HepG2 (cell line): ENCODE measurements at regions not wholly inside any gene's neighbourhood (a gene's known extent, or its start where the extent isn't known, plus 50 kb on each side); places are given as distances from the start of the nearest gene placed in this dataset.

Experiments used
- ATAC-seq: fragments of 200-7000 bp; cut with Tn5 transposase; 3 replicates; pipeline ENCODE4 v1.9.1; 2020; ENCODE audit warnings: mild to moderate bottlenecking, moderate library complexity
- BruUV-seq: library from RNA; stranded (reverse); fragments of 400-500 nt; replicated peaks from 2 replicates; lab custom pipeline; 2021; lab: Mats Ljungman, UMichigan
- CTCF ChIA-PET: fragments of 300-600 bp; formaldehyde crosslinking; extraction: SDS; loops from one replicate; lab custom pipeline; 2021; ENCODE audit warnings: low total read pairs, inconsistent platforms, low intra/inter-chr PET ratio; lab: Yijun Ruan, JAX
- POLR2A ChIA-PET: fragments of 350-600 bp; sonication (Branson Sonifier 250); formaldehyde crosslinking; loops from one replicate; lab custom pipeline; 2020; ENCODE audit warnings: antibody characterized with exemption, inconsistent platforms; lab: Yijun Ruan, JAX
- DNase-seq: peaks from one replicate; pipeline ENCODE4 v3.0.0-alpha.2; 2015; ENCODE audit warnings: low spot score
- FAIRE-seq: peaks from 3 replicates; lab custom pipeline; 2011; peaks lifted over from hg19 to GRCh38; lab: Jason Lieb, UNC
- H2AFZ ChIP-seq: one replicate; pipeline ENCODE4 v1.6.1; 2011; ENCODE audit warnings: low read length, inconsistent platforms
- H3K27ac ChIP-seq: fragments of 300-600 bp; 3 replicates; pipeline ENCODE4 v1.8.0; 2011; ENCODE audit warnings: mixed run types, mild to moderate bottlenecking, mixed read lengths, low read length, inconsistent platforms; ENCODE audit not compliant: insufficient read depth; ENCODE audit errors: extremely low read length
- H3K27me3 ChIP-seq, 2 experiments: fragments of 200-600 bp in 1 of 2; 2 replicates in 1 of 2; 3 replicates in 1 of 2; pipeline versions ENCODE4 v1.6.0 to v1.8.0; 2011; ENCODE audit warnings: low read length in 2 of 2, mild to moderate bottlenecking in 2 of 2, moderate library complexity in 2 of 2, inconsistent platforms in 1 of 2; ENCODE audit not compliant: insufficient read depth in 2 of 2, control insufficient read depth in 1 of 2
- H3K36me3 ChIP-seq, 2 experiments: fragments of 200-600 bp in 1 of 2; replicated peaks in 1 of 2; 2 replicates in 1 of 2; 3 replicates in 1 of 2; pipeline versions ENCODE4 v1.5.1 to v1.8.0; 2011; ENCODE audit warnings: low read length in 2 of 2, inconsistent platforms in 1 of 2; ENCODE audit not compliant: insufficient read depth in 2 of 2, control insufficient read depth in 1 of 2
- H3K4me1 ChIP-seq: 2 replicates; pipeline ENCODE4 v1.5.1; 2012; ENCODE audit warnings: low read length, inconsistent platforms; ENCODE audit not compliant: insufficient read depth
- H3K4me2 ChIP-seq: 2 replicates; pipeline ENCODE4 v1.6.0; 2011; ENCODE audit warnings: low read depth, low read length, inconsistent platforms
- H3K4me3 ChIP-seq, 3 experiments: fragments of 200-600 bp in 1 of 3; sonication (generic), shearing (Covaris generic) in 1 of 3; replicated peaks in 1 of 3; 2 replicates each; pipeline ENCODE4 v1.5.1; 2011 to 2016; ENCODE audit warnings: low read length in 3 of 3, inconsistent platforms in 2 of 3, low read depth in 2 of 3, mild to moderate bottlenecking in 2 of 3, control low read depth in 1 of 3, mixed read lengths in 1 of 3; ENCODE audit not compliant: insufficient read depth in 1 of 3
- H3K79me2 ChIP-seq: one replicate; pipeline ENCODE4 v1.6.1; 2011; ENCODE audit warnings: low read length, inconsistent platforms; ENCODE audit not compliant: insufficient read depth
- H3K9ac ChIP-seq: 2 replicates; pipeline ENCODE4 v1.6.0; 2011; ENCODE audit warnings: mild to moderate bottlenecking, low read depth, low read length, inconsistent platforms; ENCODE audit not compliant: insufficient read depth
- H3K9me3 ChIP-seq: 2 replicates; pipeline ENCODE4 v1.5.1; 2012; ENCODE audit warnings: mild to moderate bottlenecking, low read length
- H4K20me1 ChIP-seq: 2 replicates; pipeline ENCODE4 v1.6.0; 2011; ENCODE audit warnings: inconsistent platforms, mild to moderate bottlenecking, low read length, moderate library complexity; ENCODE audit not compliant: insufficient read depth
- ARNT ChIP-seq: fragments of 450-650 bp; IDR thresholded peaks from 2 replicates; pipeline ENCODE4 v1.6.1; 2017
- ATF2 ChIP-seq: sonication (generic); formaldehyde crosslinking; IDR thresholded peaks from 2 replicates; pipeline ENCODE4 v1.4.0; 2020; ENCODE audit warnings: missing genetic modification reagents
- GRHL1 ChIP-seq: sonication (generic); formaldehyde crosslinking; conservative IDR thresholded peaks from 2 replicates; pipeline ENCODE4 v1.8.0; 2022; ENCODE audit warnings: missing genetic modification reagents
- KDM4B ChIP-seq: sonication (generic); formaldehyde crosslinking; IDR thresholded peaks from 2 replicates; pipeline ENCODE4 v1.4.0; 2020; ENCODE audit warnings: missing genetic modification reagents
- MEIS1 ChIP-seq: sonication (generic); formaldehyde crosslinking; IDR thresholded peaks from 2 replicates; pipeline ENCODE4 v1.9.0; 2021; ENCODE audit warnings: mild to moderate bottlenecking, missing genetic modification reagents, moderate library complexity, borderline replicate concordance
- MIER2 ChIP-seq: IDR thresholded peaks from 2 replicates; pipeline ENCODE4 v1.6.1; 2016; ENCODE audit warnings: missing biosample characterization, missing genetic modification reagents
- NCOA5 ChIP-seq: sonication (generic); formaldehyde crosslinking; IDR thresholded peaks from 2 replicates; pipeline ENCODE4 v1.4.0; 2020; ENCODE audit warnings: missing genetic modification reagents
- SMAD1 ChIP-seq: sonication (generic); formaldehyde crosslinking; IDR thresholded peaks from 2 replicates; pipeline ENCODE4 v1.4.0; 2020; ENCODE audit warnings: missing genetic modification reagents, low read depth, mild to moderate bottlenecking, borderline replicate concordance
- TEAD3 ChIP-seq: optimal IDR thresholded peaks from 2 replicates; pipeline ENCODE3; 2016; ENCODE audit warnings: borderline replicate concordance
- ZBTB33 ChIP-seq: sonication (generic); formaldehyde crosslinking; IDR thresholded peaks from 2 replicates; pipeline ENCODE4 v1.4.0; 2020; ENCODE audit warnings: missing genetic modification reagents
- ZNF180 ChIP-seq: sonication (generic); formaldehyde crosslinking; IDR thresholded peaks from 2 replicates; pipeline ENCODE4 v1.4.0; 2020; ENCODE audit warnings: low read depth, missing genetic modification reagents, borderline replicate concordance
- ZNF20 ChIP-seq: sonication (generic); formaldehyde crosslinking; IDR thresholded peaks from 2 replicates; pipeline ENCODE4 v1.4.0; 2020; ENCODE audit warnings: mild to moderate bottlenecking, moderate library complexity, missing genetic modification reagents
- ZNF232 ChIP-seq: sonication (generic); formaldehyde crosslinking; IDR thresholded peaks from 2 replicates; pipeline ENCODE4 v1.4.0; 2020; ENCODE audit warnings: missing genetic modification reagents, borderline replicate concordance
- ZNF329 ChIP-seq: sonication (generic); formaldehyde crosslinking; IDR thresholded peaks from 2 replicates; pipeline ENCODE4 v1.9.0; 2021; ENCODE audit warnings: low read depth, mild to moderate bottlenecking, missing genetic modification reagents
- ZNF362 ChIP-seq: sonication (generic); formaldehyde crosslinking; IDR thresholded peaks from 2 replicates; pipeline ENCODE4 v1.4.0; 2020; ENCODE audit warnings: missing genetic modification reagents, mild to moderate bottlenecking, borderline replicate concordance
- ZNF562 ChIP-seq: sonication (generic); formaldehyde crosslinking; IDR thresholded peaks from 2 replicates; pipeline ENCODE4 v1.8.0; 2022; ENCODE audit warnings: missing genetic modification reagents, borderline replicate concordance
- ZNF678 ChIP-seq: sonication (generic); formaldehyde crosslinking; IDR thresholded peaks from 2 replicates; pipeline ENCODE4 v1.4.0; 2020; ENCODE audit warnings: mild to moderate bottlenecking, missing genetic modification reagents
- ZNF784 ChIP-seq: sonication (generic); formaldehyde crosslinking; IDR thresholded peaks from 2 replicates; pipeline ENCODE4 v1.5.1; 2020; ENCODE audit warnings: missing genetic modification reagents, mild to moderate bottlenecking, borderline replicate concordance
- ZSCAN22 ChIP-seq: sonication (generic); formaldehyde crosslinking; IDR thresholded peaks from 2 replicates; pipeline ENCODE4 v1.4.0; 2020; ENCODE audit warnings: mild to moderate bottlenecking, missing genetic modification reagents
- WGBS: methylation state at CpG from one replicate; pipeline ENCODE4 v1.1.6; 2017; ENCODE audit warnings: low lambda C conversion rate; 5-methylcytosine and 5-hydroxymethylcytosine counted together
- in situ Hi-C: cut with HindIII; loops from 2 replicates; pipeline ENCODE4 v1.10.0; 2017; ENCODE audit warnings: low pct_unique_long_range_greater_than_20kb; ENCODE audit not compliant: extremely low pct_ligation_motif_present
- intact Hi-C: fragments of 100-400 bp; cut with micrococcal nuclease; formaldehyde crosslinking; loops from one replicate; pipeline ENCODE4 v1.10.0; 2022; ENCODE audit not compliant: unreplicated experiment

- no peaks in the 10 kb centered on the region for H3K36me3 ChIP-seq
- no peaks in the 10 kb centered on the region for H3K27me3 ChIP-seq
- no peaks in the 10 kb centered on the region for H3K79me2 ChIP-seq
- FAIRE-seq (no peak), DNase-seq (no peak), ATAC-seq (no peak)
- H3K27ac ChIP-seq, result no peak overlapping the region
- ChIA-PET CTCF (no interaction called here), POLR2A (no interaction called here)
- no peak overlapping the region for H2AFZ ChIP-seq
- intact Hi-C loops, result no loop called here
- no TSS peak for BruUV-seq
- no peaks in the 10 kb centered on the region for H4K20me1 ChIP-seq
- H3K4me2 ChIP-seq, result no peak overlapping the region
- WGBS, result 65% methylated on average over 9 of the region's 9 CpGs
- H3K4me3 ChIP-seq, result no peak overlapping the region
- in situ Hi-C loops, result no loop called here
- H3K4me1 ChIP-seq, result peaks cover 5% of the 10 kb centered on the region
- H3K9ac ChIP-seq, result no peak overlapping the region
- no peaks in the 10 kb centered on the region for H3K9me3 ChIP-seq
- TF ChIP-seq TEAD3 (CRISPR knock-in tag) (no peak), GRHL1 (no peak), ZNF232 (no peak), ZNF20 (CRISPR knock-in tag) (no peak), SMAD1 (CRISPR knock-in tag) (no peak), ZNF784 (no peak), ATF2 (CRISPR knock-in tag) (no peak), ZSCAN22 (no peak), ZNF362 (CRISPR knock-in tag) (no peak), ZNF678 (no peak), MIER2 (CRISPR knock-in tag) (no peak), ARNT (no peak), NCOA5 (no peak), ZNF329 (CRISPR knock-in tag) (no peak), MEIS1 (CRISPR knock-in tag) (no peak), ZNF180 (CRISPR knock-in tag) (no peak), ZNF562 (CRISPR knock-in tag) (no peak), ZBTB33 (no peak), KDM4B (no peak)
Observed at GRCh38 chr10:28892818-28893547, 215.7 kb downstream of the BAMBI start.
